ENCODE measurements at regions not wholly inside any gene's neighbourhood (a gene's known extent, or its start where the extent isn't known, plus 50 kb on each side); places are given as distances from the start of the nearest gene placed in this dataset.

GRCh38 chr5:43993634-43994351, 390.8 kb downstream of the NNT start:
- TF ChIP-seq SETDB1 (IDR thresholded peaks at IDR 0.05; ENCODE audit: insufficient read length, low read length): no peak
- no peak for TF ChIP-seq ZNF558 (tag by site-specific recombination; IDR thresholded peaks at IDR 0.05)
- no peak for TF ChIP-seq ZSCAN18 (tag by site-specific recombination; IDR thresholded peaks at IDR 0.05)
- TF ChIP-seq CTCF (tag by site-specific recombination; IDR thresholded peaks at IDR 0.05): no peak
- no peak for TF ChIP-seq REST (tag by site-specific recombination; IDR thresholded peaks at IDR 0.05)
- TF ChIP-seq ZNF530 (tag by site-specific recombination; IDR thresholded peaks at IDR 0.05; ENCODE audit: low read depth): no peak
- TF ChIP-seq ZFP37 (tag by site-specific recombination; IDR thresholded peaks at IDR 0.05): no peak
- no peak for TF ChIP-seq ZNF426 (tag by site-specific recombination; IDR thresholded peaks at IDR 0.05)
- TF ChIP-seq MYNN (tag by site-specific recombination; IDR thresholded peaks at IDR 0.05; ENCODE audit: borderline replicate concordance): no peak

Data from HEK293 (cell line).